Chondrocyte (in vitro differentiated cells): ENCODE measurements at regions not wholly inside any gene's neighbourhood (a gene's known extent, or its start where the extent isn't known, plus 50 kb on each side); places are given as distances from the start of the nearest gene placed in this dataset.

Experiments
- DNase-seq: peaks from one replicate; pipeline ENCODE4 v3.0.0; 2021; ENCODE audit warnings: mixed read lengths, low spot score
- H3K27ac Mint-ChIP-seq: one replicate; pipeline ENCODE4 v1.8.0; 2021; ENCODE audit warnings: mild to moderate bottlenecking, moderate library complexity, mixed read lengths; ENCODE audit not compliant: unreplicated experiment
- H3K27me3 Mint-ChIP-seq: 2 replicates; pipeline ENCODE4 v1.8.0; 2021; ENCODE audit warnings: low read depth, mixed read lengths
- H3K36me3 Mint-ChIP-seq: 2 replicates; pipeline ENCODE4 v1.8.0; 2021; ENCODE audit warnings: low read depth, mixed read lengths
- H3K4me1 Mint-ChIP-seq: 2 replicates; pipeline ENCODE4 v1.8.0; 2021; ENCODE audit warnings: low read depth, mild to moderate bottlenecking, mixed read lengths
- H3K4me3 Mint-ChIP-seq: one replicate; pipeline ENCODE4 v1.8.0; 2021; ENCODE audit warnings: mild to moderate bottlenecking, moderate library complexity, mixed read lengths; ENCODE audit not compliant: unreplicated experiment
- H3K9me3 Mint-ChIP-seq: 2 replicates; pipeline ENCODE4 v1.8.0; 2021; ENCODE audit warnings: low read depth, mixed read lengths
- TF ChIP-seq, protein P1 (sequence below): fragments of 200-600 bp; sonication (generic); IDR thresholded peaks from 2 replicates; pipeline ENCODE4 v1.5.0; 2021; ENCODE audit warnings: antibody characterized with exemption, mild to moderate bottlenecking, moderate library complexity

DNA sequence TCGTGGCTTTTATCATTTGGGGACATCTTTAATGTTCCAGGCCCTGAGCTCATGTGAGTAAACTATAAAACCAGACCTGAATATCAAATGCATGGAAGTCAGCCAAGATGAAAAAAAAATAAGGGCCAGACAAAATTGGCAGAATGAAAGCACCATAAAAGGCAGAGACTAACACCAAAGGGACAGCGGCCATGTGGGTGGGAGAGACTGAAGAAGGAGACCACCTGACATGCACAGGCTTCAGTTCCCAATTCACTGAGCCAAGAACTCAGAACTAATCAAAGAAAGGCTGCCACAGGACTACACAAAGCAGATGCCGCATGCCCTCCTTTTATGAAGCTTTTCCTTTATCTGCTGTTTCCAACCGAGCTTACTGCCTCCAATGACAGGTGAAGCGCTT, 267.1 kb downstream of the RAD51AP2 start:
- TF ChIP-seq, protein P1, sequence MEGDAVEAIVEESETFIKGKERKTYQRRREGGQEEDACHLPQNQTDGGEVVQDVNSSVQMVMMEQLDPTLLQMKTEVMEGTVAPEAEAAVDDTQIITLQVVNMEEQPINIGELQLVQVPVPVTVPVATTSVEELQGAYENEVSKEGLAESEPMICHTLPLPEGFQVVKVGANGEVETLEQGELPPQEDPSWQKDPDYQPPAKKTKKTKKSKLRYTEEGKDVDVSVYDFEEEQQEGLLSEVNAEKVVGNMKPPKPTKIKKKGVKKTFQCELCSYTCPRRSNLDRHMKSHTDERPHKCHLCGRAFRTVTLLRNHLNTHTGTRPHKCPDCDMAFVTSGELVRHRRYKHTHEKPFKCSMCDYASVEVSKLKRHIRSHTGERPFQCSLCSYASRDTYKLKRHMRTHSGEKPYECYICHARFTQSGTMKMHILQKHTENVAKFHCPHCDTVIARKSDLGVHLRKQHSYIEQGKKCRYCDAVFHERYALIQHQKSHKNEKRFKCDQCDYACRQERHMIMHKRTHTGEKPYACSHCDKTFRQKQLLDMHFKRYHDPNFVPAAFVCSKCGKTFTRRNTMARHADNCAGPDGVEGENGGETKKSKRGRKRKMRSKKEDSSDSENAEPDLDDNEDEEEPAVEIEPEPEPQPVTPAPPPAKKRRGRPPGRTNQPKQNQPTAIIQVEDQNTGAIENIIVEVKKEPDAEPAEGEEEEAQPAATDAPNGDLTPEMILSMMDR = no peak
- no peak overlapping the region for H3K27ac Mint-ChIP-seq

DNA sequence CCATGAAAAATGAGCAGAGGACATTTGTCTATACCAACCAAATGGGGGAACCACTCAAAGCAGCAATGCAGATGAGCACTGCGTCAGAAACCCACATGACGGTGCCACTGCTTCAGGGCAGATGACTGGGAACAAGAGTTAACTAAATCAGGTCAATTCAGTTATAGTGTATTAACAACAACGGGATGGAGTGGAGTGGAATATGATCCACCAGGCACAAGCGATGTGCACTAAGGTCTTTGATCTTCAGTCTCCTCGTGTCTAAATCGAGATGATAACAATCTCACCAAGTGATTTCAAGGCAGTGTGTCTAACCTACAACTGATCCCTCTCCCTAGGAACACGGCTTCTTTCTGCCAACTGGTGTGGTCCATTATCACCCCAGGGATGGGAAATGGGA, 269.0 kb downstream of the RAD51AP2 start:
- H3K9me3 Mint-ChIP-seq = no peaks in the 10 kb centered on the region
- peaks cover 7% of the 10 kb centered on the region for H3K27me3 Mint-ChIP-seq
- TF ChIP-seq, protein P1 = no peak
- no peaks in the 10 kb centered on the region for H3K36me3 Mint-ChIP-seq
- H3K4me3 Mint-ChIP-seq = no peak overlapping the region
- DNase-seq = no peak
- H3K27ac Mint-ChIP-seq = no peak overlapping the region
- no peaks in the 10 kb centered on the region for H3K4me1 Mint-ChIP-seq

More for the DNA sequence above, 267.1 kb downstream of the RAD51AP2 start:
- DNase-seq = no peak
- H3K4me1 Mint-ChIP-seq = no peaks in the 10 kb centered on the region
- H3K27me3 Mint-ChIP-seq = peaks cover 7% of the 10 kb centered on the region
- H3K4me3 Mint-ChIP-seq = no peak overlapping the region
- H3K9me3 Mint-ChIP-seq = no peaks in the 10 kb centered on the region
- no peaks in the 10 kb centered on the region for H3K36me3 Mint-ChIP-seq

DNA sequence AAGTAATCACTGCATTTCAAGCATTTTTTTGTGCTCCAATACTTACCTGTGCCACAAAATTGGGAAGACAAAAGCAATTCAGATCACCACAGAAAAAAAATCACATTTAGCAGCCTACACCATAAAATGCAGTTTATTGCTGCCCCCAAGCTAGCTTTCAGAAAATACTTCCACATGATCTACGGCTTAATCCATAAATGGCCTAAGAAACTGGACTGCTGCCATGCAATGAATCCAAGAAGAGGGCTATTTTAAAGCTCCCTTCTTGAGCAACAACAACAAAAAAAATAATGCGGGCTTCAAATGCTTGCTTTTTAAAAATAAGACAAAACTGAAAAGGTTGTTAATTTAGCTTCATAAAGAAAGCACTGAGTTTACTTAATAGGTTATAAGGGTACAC, 272.3 kb downstream of the RAD51AP2 start:
- Mint-ChIP-seq H3K36me3 (no peaks in the 10 kb centered on the region), H3K27ac (no peak overlapping the region), H3K4me3 (no peak overlapping the region), H3K9me3 (no peaks in the 10 kb centered on the region), H3K27me3 (peaks cover 7% of the 10 kb centered on the region), H3K4me1 (no peaks in the 10 kb centered on the region)
- TF ChIP-seq, protein P1 = no peak
- DNase-seq = no peak

DNA sequence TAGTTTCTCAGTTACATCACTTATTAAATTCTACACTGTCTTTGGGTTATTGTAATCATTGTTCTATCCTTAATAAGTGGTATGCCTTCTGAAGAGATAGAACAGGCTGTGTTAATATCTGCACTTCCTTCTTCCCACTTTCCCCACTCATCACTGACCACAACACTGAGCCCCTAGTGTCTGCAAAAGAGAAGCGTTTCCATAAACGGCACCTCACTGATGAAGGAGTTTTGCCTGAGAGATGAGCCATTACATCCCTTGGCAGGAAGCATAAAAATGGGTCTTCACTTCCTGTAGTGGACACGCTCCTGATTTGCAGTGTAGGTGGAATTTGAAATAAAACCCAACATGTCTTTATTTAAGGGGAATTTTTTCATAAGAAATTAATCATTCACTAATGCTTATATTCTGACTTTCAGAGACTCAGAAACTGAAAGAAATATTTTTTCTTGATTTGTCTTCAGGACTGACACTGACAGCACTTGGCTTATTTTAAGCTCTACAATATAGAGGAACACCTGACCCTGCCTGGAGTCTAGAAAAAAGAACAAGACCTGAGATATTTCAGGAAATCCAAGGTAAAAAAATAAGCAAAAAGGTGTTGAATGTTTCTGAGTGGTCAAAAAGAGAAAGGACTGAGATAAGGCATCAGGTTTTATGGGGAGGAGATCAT, 275.3 kb downstream of the RAD51AP2 start:
- H3K36me3 Mint-ChIP-seq = no peaks in the 10 kb centered on the region
- H3K27ac Mint-ChIP-seq = no peak overlapping the region
- no peaks in the 10 kb centered on the region for H3K4me1 Mint-ChIP-seq
- no peak overlapping the region for H3K4me3 Mint-ChIP-seq
- DNase-seq = no peak
- H3K9me3 Mint-ChIP-seq = no peaks in the 10 kb centered on the region
- TF ChIP-seq, protein P1 = no peak
- peaks cover 7% of the 10 kb centered on the region for H3K27me3 Mint-ChIP-seq

DNA sequence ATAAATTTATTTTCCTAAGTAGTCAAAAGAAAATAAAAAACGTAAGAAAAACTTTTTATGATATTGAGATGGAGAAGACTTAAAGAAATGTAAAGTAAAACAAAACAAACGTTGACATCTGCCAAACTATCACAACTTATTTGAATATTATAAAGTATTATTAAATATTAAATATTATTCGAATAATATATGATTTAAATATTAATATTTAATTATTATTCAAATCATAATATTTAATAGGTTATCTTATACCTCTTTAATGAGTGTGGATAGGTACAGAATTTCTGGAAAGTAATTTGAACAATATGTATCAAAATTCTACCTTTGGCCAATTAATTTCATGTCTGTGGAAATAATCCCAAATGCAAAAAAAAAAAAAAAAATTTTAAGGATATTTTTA, 278.7 kb downstream of the RAD51AP2 start:
- DNase-seq = no peak
- H3K4me1 Mint-ChIP-seq = no peaks in the 10 kb centered on the region
- TF ChIP-seq, protein P1 = no peak
- peaks cover 2% of the 10 kb centered on the region for H3K27me3 Mint-ChIP-seq
- no peaks in the 10 kb centered on the region for H3K36me3 Mint-ChIP-seq
- no peaks in the 10 kb centered on the region for H3K9me3 Mint-ChIP-seq
- H3K27ac Mint-ChIP-seq = no peak overlapping the region
- H3K4me3 Mint-ChIP-seq = no peak overlapping the region
